D721Med (cell line): ENCODE measurements at regions not wholly inside any gene's neighbourhood (a gene's known extent, or its start where the extent isn't known, plus 50 kb on each side); places are given as distances from the start of the nearest gene placed in this dataset.

Experiments
- DNase-seq: peaks from one replicate; pipeline ENCODE4 v3.0.0; 2011; ENCODE audit warnings: low spot score; ENCODE audit not compliant: insufficient read length
- FAIRE-seq: peaks from 2 replicates; lab custom pipeline; 2011; peaks lifted over from hg19 to GRCh38; lab: Jason Lieb, UNC
- TF ChIP-seq, protein P1 (sequence below): IDR thresholded peaks from 2 replicates; pipeline ENCODE4 v1.5.1; 2012; ENCODE audit warnings: mild to moderate bottlenecking, control low read depth; ENCODE audit not compliant: insufficient read depth; ENCODE audit errors: missing control alignments

DNA sequence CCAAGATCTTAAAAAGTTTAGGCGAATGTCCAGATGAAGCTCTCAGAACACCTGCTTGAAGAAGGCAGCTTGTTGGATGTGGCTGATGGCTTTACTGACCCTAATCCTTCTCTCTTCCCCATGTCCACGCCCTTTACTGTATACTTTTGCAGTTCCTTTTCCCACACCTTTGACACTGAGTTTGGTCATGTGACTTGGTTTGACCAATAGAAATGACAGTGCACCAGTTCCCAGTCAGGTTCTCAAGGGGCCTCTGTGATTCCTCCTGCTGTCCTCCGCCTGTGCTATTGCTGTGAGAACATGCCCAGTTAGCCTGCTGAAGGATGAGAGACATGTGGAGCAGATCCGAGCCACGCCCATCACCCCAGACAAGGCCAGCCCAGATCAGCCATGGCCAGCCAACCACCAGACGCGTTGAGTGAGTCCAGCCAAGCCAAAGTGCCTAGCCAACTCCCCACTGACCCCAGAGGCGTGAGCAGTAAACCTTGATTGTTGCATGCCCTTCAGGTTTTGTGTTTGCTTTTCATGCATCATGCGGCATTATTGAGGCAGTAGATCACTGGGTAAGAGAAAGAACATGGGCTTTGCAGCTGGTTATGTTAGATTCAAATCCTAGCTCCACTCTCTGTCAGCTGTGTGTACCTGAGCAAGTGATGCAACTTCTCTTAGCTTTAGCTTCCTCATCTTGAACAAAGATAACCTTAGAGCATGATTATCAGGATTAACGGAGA is 258.0 kb upstream of the SIX2 start:
- DNase-seq (no peak), FAIRE-seq (no peak)
- TF ChIP-seq, protein P1, sequence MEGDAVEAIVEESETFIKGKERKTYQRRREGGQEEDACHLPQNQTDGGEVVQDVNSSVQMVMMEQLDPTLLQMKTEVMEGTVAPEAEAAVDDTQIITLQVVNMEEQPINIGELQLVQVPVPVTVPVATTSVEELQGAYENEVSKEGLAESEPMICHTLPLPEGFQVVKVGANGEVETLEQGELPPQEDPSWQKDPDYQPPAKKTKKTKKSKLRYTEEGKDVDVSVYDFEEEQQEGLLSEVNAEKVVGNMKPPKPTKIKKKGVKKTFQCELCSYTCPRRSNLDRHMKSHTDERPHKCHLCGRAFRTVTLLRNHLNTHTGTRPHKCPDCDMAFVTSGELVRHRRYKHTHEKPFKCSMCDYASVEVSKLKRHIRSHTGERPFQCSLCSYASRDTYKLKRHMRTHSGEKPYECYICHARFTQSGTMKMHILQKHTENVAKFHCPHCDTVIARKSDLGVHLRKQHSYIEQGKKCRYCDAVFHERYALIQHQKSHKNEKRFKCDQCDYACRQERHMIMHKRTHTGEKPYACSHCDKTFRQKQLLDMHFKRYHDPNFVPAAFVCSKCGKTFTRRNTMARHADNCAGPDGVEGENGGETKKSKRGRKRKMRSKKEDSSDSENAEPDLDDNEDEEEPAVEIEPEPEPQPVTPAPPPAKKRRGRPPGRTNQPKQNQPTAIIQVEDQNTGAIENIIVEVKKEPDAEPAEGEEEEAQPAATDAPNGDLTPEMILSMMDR: no peak

DNA sequence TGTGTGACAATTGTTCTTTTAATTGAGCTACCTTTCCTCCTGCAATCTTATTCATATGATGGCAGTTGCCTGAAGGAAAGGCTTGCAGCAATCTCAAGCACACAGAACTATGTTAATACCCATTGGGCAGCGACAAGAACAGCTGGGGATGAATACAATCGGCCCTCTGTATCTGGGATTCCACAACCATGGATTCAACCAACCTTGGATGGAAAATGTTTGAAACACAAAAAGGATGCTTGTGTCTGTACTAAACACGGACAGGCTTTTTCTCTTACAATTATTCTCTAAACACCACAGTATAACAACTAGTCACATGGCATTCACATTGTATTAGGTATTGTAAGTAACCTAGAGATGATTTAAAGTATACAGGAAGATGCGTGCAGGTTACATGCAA is 256.1 kb upstream of the SIX2 start:
- DNase-seq (no peak), FAIRE-seq (no peak)
- TF ChIP-seq, protein P1: no peak

DNA sequence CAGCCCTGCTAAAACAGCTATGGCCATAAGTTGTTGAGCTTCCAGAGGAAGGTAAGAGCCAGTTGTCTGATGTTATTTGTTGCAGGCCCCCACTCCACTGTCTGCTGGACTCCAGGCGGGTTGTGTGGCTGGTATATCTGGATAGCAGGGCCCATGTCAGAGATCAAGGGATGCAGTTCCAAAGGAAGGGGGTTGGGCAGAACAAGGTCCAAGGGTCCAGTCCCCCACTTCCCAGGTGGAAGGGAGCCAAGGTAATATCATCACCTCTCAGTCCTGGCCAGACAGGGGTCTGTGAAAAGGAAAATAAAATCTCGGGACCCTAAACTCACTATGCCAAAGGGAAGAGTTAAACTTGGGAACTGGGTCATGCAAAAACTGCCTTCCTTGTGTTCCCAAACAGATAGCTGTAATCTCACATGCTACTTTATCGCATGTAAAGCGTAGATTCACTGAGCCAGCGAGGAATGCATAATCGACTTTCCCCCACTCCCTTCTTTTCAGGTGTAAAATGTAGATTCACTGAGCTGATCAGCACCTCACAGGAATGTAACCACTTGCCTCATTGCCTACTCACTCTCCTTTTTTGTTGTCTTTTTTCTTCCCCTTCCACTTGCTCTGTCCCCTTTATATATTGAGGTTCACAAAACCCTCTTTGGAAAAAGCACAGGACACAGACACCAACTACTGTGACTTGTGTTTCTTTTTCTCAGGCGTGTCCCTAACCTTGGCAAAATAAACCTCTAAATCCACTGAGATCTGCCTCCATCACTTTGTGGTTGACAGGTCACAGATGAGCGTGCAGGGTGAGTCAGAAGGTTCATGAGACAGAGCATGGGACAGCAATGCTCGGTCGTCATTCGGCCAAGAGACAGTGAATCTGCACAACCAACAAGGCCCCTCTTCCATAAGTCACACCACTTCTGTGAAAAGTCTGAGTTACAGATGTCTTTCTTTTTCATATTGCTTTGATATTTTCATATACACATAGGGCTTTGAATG is 255.3 kb upstream of the SIX2 start:
- TF ChIP-seq, protein P1: no peak
- FAIRE-seq (no peak), DNase-seq (no peak)

DNA sequence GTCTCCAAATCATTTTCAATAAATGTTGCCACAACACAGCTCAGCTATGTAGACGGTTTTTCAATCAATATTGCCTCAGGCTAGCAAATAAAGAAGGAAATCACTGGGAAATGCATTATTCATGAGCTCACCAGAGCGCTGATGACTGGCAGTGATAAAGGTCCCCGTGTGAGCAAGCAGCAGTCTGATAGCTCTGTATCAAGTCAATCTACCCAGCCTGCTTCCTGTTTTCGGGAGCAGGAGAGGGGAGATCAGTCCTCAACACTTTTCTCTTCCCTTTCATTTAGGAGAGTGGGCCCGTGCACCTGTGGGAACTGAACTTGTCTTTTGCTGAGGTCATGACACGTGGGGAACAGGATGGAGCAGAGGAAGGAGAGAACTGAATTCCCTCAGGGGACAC is 253.9 kb upstream of the SIX2 start:
- no peak for FAIRE-seq
- DNase-seq: no peak
- TF ChIP-seq, protein P1: no peak

DNA sequence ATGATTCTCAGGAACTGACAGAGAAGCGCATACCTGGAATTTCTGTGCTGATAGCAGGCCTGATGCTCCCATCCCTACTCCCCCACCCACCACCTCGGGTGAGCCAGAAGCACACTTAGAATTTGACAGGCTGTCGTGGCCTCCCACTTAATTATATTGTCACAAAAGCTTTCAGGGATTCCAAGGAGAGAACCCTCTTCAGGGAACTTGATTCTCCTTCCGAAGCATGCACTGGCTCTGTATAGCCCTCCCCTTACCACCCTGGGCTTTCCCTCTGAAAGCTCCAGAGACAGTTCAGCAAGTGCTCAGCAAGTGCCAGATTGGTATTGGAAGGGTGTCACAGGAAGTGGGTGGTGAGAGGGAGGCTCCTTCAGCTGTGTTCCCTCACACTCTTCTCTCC is 252.5 kb upstream of the SIX2 start:
- FAIRE-seq (no peak), DNase-seq (no peak)
- TF ChIP-seq, protein P1: no peak

DNA sequence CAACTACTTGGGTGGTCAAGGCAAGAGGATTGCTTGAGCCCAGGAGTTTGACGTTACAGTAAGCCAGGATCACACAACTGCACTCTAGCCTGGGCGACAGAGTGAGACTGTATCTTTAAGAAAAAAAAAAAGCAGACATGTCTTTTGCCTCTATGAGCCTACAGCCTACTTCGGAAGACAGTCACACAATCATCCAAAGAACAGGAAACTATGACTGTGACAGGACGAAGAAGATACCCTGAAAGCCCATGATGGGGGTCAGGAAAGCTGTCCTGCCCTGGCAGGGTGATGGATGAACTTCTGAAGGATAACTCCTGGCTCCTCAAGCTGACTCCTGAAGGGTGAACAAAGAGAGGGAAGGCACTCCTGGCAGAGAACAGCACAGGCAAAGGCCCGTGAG is 251.7 kb upstream of the SIX2 start:
- FAIRE-seq: no peak
- TF ChIP-seq, protein P1: no peak
- no peak for DNase-seq
